ENCODE measurements at regions not wholly inside any gene's neighbourhood (a gene's known extent, or its start where the extent isn't known, plus 50 kb on each side); places are given as distances from the start of the nearest gene placed in this dataset.

GRCh38 chr4:19993242-19993641, 258.5 kb upstream of the SLIT2 start:
- TF ChIP-seq CTCF (IDR thresholded peaks at IDR 0.05 in 8 of 11, conservative IDR thresholded peaks at IDR 0.05 in 3 of 11) (no peak), POLR2AphosphoS5 (IDR thresholded peaks at IDR 0.05) (no peak), POLR2A (IDR thresholded peaks at IDR 0.05) (no peak)
